ENCODE measurements at regions not wholly inside any gene's neighbourhood (a gene's known extent, or its start where the extent isn't known, plus 50 kb on each side); places are given as distances from the start of the nearest gene placed in this dataset.

DNA sequence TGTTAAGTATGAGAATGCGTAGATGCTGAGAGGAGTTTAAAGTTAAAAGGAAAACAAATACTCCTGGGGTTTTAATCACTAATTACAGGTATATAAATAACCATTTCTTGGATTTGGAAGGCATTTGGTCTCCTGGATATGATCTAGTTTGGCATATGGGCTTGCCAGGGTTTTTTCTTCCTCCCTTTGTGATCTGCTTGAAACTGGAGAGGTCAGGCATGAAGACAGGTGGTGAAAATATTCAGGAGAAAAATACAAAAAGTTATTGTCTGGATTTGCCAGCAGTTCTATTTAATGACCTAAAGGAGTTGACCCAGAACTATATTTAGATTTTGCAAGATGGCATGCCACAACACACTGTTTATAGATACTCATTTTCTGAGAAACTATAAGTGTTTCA, 136.3 kb downstream of the DIPK2A start:
- TF ChIP-seq, protein P1, sequence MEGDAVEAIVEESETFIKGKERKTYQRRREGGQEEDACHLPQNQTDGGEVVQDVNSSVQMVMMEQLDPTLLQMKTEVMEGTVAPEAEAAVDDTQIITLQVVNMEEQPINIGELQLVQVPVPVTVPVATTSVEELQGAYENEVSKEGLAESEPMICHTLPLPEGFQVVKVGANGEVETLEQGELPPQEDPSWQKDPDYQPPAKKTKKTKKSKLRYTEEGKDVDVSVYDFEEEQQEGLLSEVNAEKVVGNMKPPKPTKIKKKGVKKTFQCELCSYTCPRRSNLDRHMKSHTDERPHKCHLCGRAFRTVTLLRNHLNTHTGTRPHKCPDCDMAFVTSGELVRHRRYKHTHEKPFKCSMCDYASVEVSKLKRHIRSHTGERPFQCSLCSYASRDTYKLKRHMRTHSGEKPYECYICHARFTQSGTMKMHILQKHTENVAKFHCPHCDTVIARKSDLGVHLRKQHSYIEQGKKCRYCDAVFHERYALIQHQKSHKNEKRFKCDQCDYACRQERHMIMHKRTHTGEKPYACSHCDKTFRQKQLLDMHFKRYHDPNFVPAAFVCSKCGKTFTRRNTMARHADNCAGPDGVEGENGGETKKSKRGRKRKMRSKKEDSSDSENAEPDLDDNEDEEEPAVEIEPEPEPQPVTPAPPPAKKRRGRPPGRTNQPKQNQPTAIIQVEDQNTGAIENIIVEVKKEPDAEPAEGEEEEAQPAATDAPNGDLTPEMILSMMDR (IDR thresholded peaks at IDR 0.05): no peak
- TF ChIP-seq POLR2A (IDR thresholded peaks at IDR 0.05): no peak

All from lower leg skin (tissue), 3 donors.